ENCODE measurements at regions not wholly inside any gene's neighbourhood (a gene's known extent, or its start where the extent isn't known, plus 50 kb on each side); places are given as distances from the start of the nearest gene placed in this dataset.

DNA sequence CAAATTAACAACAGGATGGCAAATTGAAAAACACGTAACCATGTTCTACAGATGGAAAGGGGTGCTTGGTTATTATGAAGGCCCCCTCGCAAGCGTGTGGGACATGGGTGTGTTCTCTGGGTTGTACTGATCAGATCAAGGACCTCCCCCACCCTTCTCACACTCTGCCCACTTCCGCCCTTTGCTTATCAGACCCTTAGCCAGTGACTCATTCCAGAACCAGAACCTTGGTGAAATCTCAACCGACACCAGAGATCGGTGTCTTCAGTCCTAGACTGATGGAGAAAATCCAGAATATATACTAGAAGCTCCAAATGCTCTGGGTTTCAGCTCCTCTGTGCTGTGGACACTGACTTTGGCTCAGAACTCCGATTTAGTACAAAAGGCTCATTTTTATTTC is 64.9 kb downstream of the PTTG1 start (continued):
- TF ChIP-seq, protein P1, sequence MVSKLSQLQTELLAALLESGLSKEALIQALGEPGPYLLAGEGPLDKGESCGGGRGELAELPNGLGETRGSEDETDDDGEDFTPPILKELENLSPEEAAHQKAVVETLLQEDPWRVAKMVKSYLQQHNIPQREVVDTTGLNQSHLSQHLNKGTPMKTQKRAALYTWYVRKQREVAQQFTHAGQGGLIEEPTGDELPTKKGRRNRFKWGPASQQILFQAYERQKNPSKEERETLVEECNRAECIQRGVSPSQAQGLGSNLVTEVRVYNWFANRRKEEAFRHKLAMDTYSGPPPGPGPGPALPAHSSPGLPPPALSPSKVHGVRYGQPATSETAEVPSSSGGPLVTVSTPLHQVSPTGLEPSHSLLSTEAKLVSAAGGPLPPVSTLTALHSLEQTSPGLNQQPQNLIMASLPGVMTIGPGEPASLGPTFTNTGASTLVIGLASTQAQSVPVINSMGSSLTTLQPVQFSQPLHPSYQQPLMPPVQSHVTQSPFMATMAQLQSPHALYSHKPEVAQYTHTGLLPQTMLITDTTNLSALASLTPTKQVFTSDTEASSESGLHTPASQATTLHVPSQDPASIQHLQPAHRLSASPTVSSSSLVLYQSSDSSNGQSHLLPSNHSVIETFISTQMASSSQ (IDR thresholded peaks at IDR 0.05; ENCODE audit: low read depth): no peak
- TF ChIP-seq, protein P1 (CRISPR knock-in tag; IDR thresholded peaks at IDR 0.05; ENCODE audit: borderline replicate concordance): no peak
- TF ChIP-seq ZNF550 (CRISPR knock-in tag; IDR thresholded peaks at IDR 0.05; ENCODE audit: borderline replicate concordance): no peak

DNA sequence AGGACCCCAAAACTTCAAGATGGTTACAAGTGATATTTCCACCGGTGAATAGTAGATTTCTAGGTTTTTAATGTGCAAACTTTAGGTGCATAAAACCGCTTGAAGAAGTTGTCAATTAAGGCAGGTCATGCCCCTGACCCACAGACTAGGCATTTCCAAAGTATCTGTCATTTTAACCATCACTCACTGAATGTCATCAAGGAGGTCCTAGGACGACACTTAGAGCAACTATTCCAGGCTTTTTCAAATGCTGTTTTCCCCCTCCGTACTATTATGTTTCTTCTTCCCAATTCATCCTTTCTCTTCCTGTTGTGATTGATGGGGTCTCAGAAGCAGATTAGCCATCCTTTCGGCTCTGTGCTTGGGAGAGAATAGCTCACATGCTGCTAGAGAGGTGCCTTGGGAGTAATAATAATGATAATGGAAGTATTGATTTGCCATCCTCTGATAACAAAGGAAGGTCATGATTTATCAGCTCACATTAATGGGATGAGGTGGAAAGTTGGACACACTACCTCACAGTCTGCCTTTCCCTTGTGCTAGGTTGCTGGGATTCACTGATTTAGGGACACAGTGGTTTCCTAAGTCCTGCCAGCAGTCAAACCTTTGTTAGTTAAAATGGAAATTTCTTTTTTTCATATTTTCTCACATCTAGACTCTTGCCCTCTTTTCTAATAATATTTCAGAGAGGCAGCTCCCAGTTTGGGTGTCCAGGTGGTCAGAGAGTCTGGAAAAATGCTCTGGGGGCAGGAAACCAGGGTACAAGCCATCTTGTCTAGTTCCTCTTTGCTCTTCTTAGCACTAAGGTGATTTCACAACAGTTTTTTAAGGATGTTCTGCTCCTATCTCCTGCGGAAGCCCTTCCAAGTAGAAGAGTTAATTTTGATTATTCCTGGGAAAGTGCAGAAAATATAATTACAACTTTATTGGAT is 67.0 kb downstream of the PTTG1 start:
- FAIRE-seq: no peak
- Histone ChIP-seq H4K20me1 (ENCODE audit: insufficient read depth, low read length) (no peaks in the 10 kb centered on the region), H3K9ac (ENCODE audit: insufficient read depth, low read depth, low read length) (no peak overlapping the region), H3K4me2 (ENCODE audit: low read depth, low read length) (no peak overlapping the region), H3K27ac (ENCODE audit: extremely low read length, insufficient read depth, low read length) (no peak overlapping the region), H3K27me3 (ENCODE audit: control insufficient read depth in 1 of 2, insufficient read depth in 2 of 2, low read length in 2 of 2) (no peaks in the 10 kb centered on the region), H3K36me3 (replicated peaks in 1 of 2; ENCODE audit: control insufficient read depth in 1 of 2, insufficient read depth in 2 of 2, low read length in 2 of 2) (peaks cover 5 to 8% of the 10 kb centered on the region in 2 experiments; a peak in 4 of 5 replicates), H3K4me3 (replicated peaks in 1 of 3; ENCODE audit: insufficient read depth in 1 of 3, low read depth in 2 of 3, low read length in 3 of 3) (no peak overlapping the region), H3K79me2 (ENCODE audit: insufficient read depth, low read length) (no peaks in the 10 kb centered on the region), H3K4me1 (ENCODE audit: insufficient read depth, low read length) (no peaks in the 10 kb centered on the region), H2AFZ (ENCODE audit: low read length) (no peak overlapping the region), H3K9me3 (ENCODE audit: low read length) (no peaks in the 10 kb centered on the region)
- no TSS peak for BruUV-seq (replicated peaks)
- no peak for DNase-seq (ENCODE audit: low spot score)
- POLR2A ChIA-PET: no interaction called here
- 94% methylated on average over 6 of the region's 6 CpGs for WGBS (ENCODE audit: low lambda C conversion rate)
- no peak for ATAC-seq
- intact Hi-C loops (cut with micrococcal nuclease; ENCODE audit: unreplicated experiment) (no loop called here), in situ Hi-C loops (cut with HindIII; ENCODE audit: extremely low pct_ligation_motif_present, low pct_unique_long_range_greater_than_20kb) (no loop called here)
- TF ChIP-seq NCOA1 (CRISPR knock-in tag; IDR thresholded peaks at IDR 0.05): no peak
- TF ChIP-seq SKI (IDR thresholded peaks at IDR 0.05; ENCODE audit: partially characterized antibody): no peak
- TF ChIP-seq, protein P2, sequence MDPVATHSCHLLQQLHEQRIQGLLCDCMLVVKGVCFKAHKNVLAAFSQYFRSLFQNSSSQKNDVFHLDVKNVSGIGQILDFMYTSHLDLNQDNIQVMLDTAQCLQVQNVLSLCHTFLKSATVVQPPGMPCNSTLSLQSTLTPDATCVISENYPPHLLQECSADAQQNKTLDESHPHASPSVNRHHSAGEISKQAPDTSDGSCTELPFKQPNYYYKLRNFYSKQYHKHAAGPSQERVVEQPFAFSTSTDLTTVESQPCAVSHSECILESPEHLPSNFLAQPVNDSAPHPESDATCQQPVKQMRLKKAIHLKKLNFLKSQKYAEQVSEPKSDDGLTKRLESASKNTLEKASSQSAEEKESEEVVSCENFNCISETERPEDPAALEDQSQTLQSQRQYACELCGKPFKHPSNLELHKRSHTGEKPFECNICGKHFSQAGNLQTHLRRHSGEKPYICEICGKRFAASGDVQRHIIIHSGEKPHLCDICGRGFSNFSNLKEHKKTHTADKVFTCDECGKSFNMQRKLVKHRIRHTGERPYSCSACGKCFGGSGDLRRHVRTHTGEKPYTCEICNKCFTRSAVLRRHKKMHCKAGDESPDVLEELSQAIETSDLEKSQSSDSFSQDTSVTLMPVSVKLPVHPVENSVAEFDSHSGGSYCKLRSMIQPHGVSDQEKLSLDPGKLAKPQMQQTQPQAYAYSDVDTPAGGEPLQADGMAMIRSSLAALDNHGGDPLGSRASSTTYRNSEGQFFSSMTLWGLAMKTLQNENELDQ (CRISPR knock-in tag; IDR thresholded peaks at IDR 0.05; ENCODE audit: borderline replicate concordance): no peak
- no peak for TF ChIP-seq PTBP1 (IDR thresholded peaks at IDR 0.05; ENCODE audit: low read depth, low read length, poor library complexity, severe bottlenecking)
- no peak for TF ChIP-seq TARDBP (CRISPR knock-in tag; IDR thresholded peaks at IDR 0.05)
- no peak for TF ChIP-seq ZNF614 (CRISPR knock-in tag; IDR thresholded peaks at IDR 0.05; ENCODE audit: borderline replicate concordance)
- CTCF ChIA-PET (ENCODE audit: low intra/inter-chr PET ratio, low total read pairs): no interaction called here

Measured in HepG2 (cell line).